ENCODE measurements at regions not wholly inside any gene's neighbourhood (a gene's known extent, or its start where the extent isn't known, plus 50 kb on each side); places are given as distances from the start of the nearest gene placed in this dataset.
"Not testable (repeated sequence)": the region's sequence is repeated elsewhere in the genome, so short reads cannot be mapped to it uniquely, and the experiment has no call there.

DNA sequence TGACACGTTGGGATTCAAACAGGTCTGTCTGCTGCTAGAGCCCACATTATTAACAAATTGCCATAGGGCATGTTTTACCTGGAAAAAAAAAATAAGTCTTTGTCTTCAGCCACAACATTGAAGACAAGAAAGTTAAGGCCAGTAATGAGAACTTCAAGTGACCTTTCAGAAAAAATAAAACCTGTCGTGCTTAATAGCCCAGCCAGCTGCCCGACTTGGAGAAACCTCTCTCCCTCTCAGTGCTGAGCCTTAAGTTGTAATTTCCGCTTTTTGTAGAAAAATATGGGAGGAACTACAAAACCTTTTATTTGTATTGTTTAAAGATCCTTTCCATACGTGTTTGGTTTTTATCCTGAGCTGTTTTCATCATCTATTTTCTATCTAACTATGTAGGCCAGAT lies 454.3 kb upstream of the SLITRK6 start:
- not testable (repeated sequence) for DNase-seq (ENCODE audit: low read depth)

DNA sequence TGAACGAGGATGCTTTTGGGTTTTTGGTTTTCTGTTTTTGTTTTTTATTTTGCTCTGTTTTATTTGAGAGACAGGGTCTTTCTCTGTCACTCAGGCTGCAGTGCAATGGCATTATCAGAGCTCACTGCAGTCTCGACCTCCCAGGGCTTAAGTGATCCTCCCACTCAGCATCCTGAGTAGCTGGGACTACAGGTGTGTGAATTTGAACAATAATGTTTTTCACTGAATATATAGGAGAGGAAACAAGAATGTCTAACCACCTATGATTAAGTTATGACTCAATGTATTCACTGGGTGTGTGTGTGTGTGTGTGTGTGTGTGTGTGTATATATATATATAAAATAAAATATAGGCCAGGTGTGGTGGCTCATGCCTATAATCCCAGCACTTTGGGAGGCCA lies 456.6 kb upstream of the SLITRK6 start:
- not testable (repeated sequence) for DNase-seq (ENCODE audit: low read depth)

DNA sequence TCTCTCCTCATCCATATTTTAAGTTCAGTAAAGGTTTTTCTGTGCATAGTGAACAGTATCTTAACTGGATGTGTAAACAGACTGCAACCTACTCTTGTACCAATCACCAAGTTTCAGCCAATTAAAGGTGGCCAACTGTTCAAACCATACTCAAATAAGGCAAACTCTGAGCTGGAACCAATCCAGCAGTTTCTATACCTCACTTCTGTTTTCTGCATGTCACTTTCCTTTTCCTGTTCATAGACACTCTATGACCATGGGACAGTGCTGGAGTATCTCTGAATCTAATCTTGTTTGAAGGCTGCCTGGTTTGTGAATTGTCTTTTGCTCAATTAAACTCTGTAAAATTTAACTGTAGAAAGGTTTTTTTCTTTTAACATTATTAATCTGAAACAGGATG lies 470.3 kb upstream of the SLITRK6 start:
- DNase-seq (ENCODE audit: low read depth): no peak

DNA sequence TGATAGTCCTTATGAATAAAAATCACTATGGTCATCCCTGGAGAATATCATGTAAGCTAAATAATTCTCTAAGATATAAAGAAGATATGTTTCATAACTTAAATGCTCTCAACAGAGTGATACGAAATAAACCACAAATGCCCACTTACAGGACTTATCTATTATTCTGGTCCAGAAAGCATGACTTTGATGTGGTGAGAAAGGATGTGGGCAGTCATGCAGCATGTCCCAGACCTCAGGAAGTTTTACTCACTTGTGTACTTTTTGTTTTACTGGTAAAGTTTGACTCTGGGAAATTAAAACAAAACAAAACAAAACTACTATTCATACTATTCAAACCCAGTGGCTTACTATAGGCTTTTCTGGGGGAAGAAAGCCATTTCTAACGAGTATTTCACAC lies 483.2 kb upstream of the SLITRK6 start:
- DNase-seq (ENCODE audit: low read depth): no peak

DNA sequence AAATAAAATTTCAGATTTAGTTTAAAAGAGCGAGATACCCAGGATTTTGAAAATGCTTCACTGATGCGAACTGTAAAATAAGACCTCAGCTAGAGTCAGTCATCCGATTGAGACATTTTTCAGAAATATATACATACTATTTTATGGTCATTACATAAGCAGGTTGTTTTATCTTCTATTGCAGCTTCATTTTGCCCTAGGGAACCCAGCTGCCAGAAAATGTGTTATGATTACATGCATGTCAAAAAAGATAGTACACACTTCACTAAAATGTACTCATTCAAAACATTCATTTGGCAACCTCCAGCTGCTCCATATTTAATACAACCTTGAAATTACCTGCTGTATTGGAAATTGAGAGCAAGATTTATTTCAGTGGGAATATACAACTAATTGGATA lies 483.8 kb upstream of the SLITRK6 start:
- no peak for DNase-seq (ENCODE audit: low read depth)

DNA sequence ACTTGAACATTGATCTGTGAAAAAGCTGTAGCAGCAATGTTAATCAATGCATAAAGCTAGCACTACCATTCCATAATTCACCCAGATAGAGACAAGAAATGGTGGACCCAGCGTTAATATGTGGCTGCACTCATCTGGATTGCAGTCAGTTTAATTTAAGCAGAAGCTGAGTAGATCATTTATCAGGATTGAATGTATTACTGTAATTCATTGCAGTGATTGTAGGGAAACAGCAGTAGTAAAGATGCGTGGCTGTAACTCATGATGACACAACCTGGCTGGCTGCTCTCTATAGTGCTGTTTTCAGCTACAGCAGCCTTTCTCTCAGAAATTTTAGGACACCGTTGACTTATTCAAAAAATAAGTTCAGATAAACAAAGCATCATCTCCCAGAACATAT lies 499.5 kb upstream of the SLITRK6 start:
- DNase-seq (ENCODE audit: low read depth): no peak

DNA sequence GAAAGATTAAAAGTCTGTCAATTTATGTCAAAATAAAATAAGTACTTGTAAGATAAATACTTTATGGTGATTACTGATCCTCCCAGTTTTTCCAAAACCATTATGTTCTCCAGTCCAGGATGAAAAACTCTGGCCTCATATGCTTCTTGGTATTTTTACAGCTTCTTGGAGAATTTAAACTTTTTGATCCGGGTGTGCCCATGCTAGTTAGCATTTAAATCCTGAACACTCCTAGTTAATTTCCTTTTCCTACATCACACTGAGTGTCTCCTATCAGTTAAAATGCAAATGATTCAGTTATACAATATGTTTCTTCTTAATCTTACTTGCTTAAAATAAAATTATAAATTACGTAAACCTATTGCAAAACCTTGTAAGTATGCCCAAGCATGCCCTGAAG lies 499.9 kb upstream of the SLITRK6 start:
- DNase-seq (ENCODE audit: low read depth): no peak

DNA sequence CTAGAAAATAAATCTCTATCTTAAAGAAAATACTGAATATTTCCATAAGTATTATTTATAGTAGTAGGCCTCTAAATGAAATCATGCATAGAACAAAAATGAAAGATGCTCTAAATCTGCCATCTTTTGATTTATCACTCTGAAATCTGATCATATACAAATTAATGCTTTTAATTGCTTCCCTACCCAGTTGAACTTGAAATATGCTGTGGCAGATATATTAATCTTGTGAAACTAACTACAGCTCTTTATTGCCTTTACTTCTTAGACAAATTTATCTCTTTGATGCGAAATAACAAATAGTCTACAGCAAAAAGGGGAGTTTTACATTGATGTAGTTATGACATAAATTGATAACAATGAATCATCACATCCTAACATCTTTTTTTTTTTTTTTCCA lies 510.7 kb upstream of the SLITRK6 start:
- no peak for DNase-seq (ENCODE audit: low read depth)

DNA sequence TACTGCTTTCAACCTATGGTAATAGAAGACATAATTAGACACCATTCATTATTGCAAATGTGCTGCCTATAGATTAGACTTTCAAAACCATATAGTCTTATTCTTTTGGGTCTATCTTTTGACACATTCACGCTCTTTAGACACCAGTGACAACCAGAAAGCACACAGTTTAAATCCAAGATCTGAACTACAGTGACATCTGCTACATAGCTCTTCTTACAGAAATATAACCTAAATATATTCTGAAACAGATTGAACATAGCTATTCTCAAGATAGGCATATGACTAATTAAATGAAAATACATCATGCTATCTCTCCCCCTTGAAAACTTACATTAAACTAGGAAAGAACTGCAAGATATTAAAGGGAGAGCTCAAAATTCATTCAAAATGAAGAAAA lies 514.2 kb upstream of the SLITRK6 start:
- no peak for DNase-seq (ENCODE audit: low read depth)

DNA sequence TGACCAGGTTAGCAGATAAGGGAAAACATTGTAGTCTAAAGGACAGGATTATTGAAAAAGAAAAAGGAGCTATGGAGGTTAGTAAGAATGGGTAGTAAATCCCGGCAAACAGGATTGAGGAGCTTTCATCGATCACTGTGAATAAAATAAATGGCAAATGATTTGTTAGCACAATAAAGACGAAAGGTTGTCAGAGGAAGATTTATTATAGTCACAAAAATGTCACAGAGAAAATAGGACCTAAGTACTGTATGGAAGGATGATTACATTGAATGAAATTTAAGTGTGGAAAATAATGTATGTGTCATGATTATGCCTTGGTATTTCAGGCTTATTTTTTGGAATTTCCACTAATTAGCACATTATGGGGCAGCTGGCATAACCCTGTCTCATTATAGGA lies 519.2 kb upstream of the SLITRK6 start:
- DNase-seq (ENCODE audit: low read depth): no peak

DNA sequence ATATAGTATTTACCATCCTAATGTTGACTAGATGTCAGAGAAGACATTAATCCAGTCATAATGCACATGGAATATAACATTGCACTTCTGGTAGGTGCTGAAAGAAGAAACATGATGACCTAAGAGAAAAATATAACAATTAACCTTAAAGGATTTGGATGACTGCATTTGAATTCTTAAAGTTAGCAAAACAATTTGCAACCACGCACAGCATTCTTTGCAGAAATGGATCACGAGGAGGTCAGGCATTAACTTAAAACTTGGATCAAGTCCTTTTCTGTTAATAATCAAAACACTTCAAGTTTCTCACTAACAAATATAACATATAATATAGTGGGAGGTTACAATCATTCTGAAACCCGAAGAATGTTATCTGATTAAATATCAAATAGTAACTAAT lies 525.0 kb upstream of the SLITRK6 start:
- no peak for DNase-seq (ENCODE audit: low read depth)

DNA sequence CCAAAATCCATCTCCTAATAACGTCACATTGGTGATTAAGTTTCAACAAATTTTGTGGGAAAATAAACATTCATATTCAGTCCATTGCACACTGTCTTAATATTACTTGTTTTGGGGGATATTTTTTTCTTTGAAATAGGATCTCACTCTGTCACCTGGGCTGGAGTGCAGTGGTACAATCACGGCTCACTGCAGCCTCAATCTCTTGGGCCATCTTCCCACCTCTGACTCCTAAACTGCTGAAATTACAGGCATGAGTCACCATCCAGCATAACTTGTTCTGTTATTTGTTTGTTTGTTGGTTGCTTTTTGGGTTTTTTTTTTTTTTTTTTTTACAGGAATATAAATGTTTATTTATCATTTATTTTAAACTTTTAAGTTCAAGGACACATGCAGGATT lies 556.1 kb upstream of the SLITRK6 start:
- no peak for DNase-seq (ENCODE audit: low read depth)

DNA sequence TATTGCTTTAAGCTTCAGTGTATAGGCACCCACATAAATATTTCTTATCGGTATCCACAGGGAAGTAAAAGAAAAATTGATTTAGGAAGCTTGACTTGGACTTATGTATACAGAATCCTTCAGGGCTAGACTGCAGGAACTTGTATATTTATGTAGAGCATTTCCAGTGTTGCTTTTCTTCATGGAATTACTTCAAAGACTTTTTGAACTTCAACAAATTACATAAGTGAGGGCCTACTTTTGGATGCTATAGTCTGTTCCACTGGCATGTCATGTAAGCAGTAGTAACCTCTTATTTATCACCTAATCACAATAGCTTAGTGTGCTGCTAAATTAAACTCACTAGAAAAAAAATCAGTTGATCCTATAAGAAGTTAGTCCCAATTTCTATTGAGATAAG lies 557.9 kb upstream of the SLITRK6 start:
- no peak for DNase-seq (ENCODE audit: low read depth)

DNA sequence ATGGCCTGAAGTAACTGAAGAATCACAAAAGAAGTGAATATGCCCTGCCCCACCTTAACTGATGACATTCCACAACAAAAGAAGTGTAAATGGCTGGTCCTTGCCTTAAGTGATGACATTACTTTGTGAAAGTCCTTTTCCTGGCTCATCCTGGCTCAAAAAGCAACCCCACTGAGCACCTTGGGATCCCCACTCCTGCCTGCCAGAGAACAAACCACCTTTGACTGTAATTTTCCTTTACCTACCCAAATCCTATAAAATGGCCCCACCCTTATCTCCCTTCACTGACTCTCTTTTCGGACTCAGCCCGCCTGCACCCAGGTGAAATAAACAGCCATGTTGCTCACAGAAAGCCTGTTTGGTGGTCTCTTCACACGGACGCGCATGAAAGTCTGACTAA lies 564.5 kb upstream of the SLITRK6 start:
- not testable (repeated sequence) for DNase-seq (ENCODE audit: low read depth)

DNA sequence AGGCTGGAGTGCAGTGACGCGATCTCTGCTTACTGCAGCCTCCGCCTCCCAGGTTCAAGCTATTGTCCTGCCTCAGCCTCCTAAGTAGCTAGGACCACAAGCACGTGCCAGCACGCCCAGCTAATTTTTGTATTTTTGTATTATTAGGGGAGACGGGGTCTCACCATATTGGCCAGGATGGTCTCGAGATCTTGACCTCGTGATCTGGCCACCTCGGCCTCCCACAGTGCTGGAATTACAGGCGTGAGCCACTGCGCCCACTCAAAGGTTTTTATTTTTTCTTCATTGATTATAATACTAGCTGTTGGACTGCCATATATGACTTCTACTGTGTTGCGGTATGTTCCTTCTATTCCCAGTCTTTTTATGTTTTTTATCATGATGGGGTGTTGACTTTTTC lies 569.7 kb upstream of the SLITRK6 start:
- no peak for DNase-seq (ENCODE audit: low read depth)

DNA sequence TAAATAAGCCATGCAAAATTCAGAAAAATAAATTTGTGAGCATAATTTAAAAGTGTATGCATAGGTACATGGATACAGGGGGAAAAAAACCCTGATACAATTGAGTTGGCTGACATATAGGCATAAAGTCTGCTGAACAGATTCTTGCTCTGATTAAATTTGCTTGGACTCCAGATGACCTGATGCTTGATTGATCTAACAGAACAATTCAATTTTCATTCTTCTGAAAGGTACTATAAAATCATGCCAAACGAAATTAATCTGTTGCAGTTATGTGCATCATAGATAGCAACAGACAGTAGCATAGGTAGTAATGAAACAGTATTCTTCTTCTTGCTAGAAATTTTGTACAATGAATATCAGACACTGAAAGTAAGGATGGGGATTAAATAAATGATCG lies 578.2 kb upstream of the SLITRK6 start:
- no peak for DNase-seq (ENCODE audit: low read depth)

DNA sequence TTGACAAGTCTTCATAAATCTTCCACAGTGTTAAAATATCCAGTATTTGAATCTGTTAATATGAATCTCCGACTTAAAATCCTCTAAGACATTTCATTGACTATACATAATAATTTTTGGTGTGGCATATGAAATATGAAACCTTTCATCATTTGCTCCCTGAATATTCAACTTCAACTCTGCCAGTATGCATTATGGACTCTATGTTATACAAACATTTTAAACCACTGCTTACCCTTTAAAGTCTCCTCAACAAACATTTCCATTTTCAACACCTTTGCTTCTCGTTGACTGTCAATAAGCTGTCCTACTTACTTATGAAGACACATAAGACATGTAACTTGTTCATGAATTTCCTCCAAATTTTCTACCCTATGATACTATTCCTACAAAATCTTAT lies 579.4 kb upstream of the SLITRK6 start:
- no peak for DNase-seq (ENCODE audit: low read depth)

DNA sequence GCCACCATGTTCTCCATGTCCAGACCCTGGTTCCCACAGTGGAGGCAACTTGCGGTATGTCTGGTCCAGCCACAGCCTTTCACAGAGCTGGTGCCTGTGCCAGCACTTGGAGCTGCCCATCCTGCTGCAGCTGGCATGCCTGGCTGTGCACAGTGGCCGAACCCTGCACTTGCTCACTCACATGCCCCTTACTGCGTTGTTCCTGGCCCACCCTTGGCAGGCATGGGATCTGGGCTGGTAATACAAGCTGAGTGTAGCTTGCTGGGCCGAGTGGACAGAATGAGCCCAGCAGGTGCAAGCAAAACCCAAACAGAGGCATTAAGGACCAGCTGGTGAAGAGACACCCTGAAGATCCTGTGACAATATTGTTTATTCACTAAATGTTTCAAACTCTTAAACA lies 583.9 kb upstream of the SLITRK6 start:
- DNase-seq (ENCODE audit: low read depth): no peak

DNA sequence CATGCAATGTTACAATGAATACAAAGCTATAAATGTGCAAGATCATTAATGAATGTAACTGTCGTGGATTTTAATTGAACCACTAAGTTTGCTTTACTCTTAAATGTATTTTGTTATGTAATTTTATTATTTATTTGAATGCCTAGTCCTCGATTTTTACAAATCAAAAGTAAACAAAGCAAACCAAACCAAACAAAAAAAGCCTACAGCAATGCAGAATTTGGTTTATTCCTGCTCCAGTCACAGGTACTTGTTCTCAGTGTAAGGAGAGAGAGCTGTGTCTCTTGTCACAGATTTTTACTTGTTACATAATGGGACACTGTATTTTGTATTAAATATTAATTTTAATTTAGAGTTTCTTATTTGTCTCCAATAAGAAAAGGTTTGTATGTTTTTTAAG lies 584.3 kb upstream of the SLITRK6 start:
- DNase-seq (ENCODE audit: low read depth): no peak

DNA sequence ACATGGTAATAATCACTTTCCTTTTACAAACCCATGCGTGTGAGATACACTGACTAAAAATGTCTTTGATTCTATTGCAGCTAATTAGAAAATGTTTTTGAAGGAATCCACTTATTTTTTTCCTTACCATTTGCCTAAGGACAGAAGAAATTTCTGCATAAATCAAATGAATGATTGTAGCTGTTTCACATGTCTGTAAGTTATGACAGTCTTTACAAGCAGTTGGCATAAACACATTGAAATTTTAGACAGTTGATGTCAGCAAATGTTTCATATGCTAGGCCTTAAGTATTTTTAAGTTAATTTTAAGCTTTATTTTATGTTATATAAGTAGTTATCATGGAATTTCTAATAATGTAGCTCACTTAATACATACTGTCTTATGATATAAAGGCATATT lies 598.4 kb upstream of the SLITRK6 start:
- DNase-seq (ENCODE audit: low read depth): no peak

DNA sequence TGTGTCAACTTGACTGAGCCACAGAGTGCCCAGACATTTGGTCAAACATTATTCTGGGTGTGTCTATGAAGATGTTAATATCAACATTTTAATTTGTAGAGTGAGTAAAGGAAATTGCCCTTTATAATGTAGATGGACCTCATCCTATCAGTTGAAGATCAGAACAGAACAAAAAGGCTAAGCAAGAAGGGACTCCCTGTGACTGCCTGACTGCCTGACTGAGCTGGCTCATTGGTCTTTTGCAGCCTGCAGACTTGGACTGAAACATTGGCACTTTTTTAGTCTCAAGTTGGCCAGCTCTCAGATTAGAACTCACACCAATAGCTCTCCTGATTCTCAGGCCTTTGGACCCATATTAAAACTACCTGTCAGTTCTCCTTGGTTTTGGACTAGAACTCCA lies 600.4 kb upstream of the SLITRK6 start:
- no peak for DNase-seq (ENCODE audit: low read depth)

DNA sequence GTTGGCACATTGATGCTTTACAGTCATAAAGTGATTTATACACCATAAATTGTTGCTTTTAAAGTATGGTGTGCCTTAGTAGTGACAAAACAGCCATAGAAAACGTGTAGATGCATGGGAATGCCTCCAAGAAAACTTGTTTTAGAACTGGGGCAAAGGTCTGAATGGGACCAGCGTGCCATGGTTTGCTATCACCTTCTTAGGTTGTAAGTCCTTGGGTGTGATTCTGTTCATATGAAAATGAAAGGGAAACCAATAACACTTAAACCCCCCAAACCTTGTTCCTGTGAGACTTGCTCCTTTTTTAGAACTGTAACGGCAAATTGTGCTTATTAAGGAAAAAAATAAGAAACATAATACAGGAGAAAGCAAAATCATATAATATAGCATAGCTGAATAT lies 603.3 kb upstream of the SLITRK6 start:
- no peak for DNase-seq (ENCODE audit: low read depth)

DNA sequence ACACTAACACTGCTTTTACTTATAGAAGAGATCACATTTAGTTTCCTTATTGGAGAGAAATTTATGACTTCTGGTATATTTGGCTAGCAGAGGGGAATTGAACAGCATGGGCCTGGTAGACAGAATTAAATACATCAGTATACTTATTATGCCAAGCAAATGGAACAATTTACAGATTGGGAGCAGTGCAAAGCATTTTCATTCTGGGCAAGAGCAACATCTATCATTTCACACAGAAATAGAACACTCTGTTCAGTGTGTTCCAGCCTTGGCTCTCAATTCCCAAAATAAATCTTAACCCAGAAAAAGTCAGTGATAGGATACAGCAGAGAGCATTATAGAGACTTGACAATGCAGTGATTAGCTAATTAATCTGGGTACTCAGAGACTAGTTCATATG lies 604.0 kb upstream of the SLITRK6 start:
- no peak for DNase-seq (ENCODE audit: low read depth)

DNA sequence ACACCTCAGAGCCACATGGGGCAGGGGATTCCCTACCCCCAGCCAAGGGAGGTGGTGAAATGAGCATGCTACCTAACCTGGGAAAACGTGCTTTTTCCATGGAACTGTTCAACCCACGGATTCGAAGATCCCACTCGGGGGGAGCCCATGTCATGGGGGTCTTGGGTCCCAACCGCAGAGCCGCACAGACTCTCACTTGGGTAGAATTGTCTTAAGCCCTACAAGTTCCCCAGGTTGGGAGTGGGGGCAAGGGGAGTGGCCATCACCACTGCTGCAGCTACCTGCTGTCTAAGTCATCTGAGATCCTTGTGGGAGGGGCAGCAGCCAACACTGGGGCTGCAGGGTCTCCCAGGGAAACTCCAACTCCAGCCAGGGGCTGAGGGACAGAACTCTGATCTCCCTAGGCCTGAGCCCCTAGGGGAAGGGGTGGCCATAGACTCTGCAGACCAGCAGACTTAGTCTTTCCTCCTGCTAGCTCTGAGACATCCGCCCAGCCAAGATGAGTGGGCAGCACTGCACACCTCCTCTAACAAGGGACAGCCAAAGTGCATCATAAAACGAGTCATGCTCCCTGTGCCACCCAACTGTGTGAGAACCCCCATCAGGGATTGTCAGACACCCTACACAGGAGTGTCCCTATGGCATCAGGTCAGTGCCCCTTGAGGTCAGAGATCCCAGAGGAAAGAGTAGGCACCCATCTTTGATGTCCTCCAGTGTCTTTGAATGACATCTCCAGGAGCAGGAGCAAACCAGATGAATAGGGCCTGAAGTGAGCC lies 610.4 kb upstream of the SLITRK6 start:
- no peak for DNase-seq (ENCODE audit: low read depth)

Data from activated T-cell treated with anti-CD3 and anti-CD28 coated beads for 48 hours (primary cell).